ENCODE measurements at regions not wholly inside any gene's neighbourhood (a gene's known extent, or its start where the extent isn't known, plus 50 kb on each side); places are given as distances from the start of the nearest gene placed in this dataset.
"Not testable (repeated sequence)": the region's sequence is repeated elsewhere in the genome, so short reads cannot be mapped to it uniquely, and the experiment has no call there.

DNA sequence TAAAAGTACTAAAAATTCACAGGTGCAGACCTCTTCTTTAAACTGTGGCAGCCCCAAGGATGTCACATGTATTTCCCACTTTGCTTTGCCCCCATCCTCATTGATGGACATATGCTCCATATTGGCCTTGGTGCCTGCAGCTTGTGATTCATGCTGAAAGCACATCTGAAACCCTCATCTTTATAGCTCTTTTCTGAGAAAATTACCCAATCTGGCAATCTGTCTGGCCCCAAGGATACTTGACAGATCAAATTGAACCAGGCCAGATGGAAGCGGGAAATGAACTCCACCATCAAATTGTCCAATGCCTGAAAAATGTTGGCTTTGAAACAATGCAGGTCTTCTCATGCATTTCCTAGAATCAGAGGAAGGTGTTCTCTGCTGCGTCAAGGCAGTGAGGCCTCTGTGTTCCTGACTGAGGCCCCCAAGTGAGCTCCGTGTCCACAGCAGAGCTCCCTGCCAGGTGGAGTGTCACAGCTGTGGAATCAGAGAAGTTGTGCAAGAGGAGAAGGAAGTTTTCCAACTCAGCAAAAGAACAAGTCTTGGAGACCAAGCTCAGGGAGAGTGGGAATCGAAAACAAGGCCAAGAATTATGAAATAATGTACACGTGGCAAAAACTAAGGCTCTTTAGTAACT is 323.7 kb downstream of the PLPP3 start:
- Mint-ChIP-seq H3K9me3 (no peaks in the 10 kb centered on the region), H3K27me3 (no peaks in the 10 kb centered on the region), H3K27ac (no peak overlapping the region), H3K4me1 (ENCODE audit: low read depth) (no peaks in the 10 kb centered on the region), H3K4me3 (no peak overlapping the region), H3K36me3 (no peaks in the 10 kb centered on the region)
- intact Hi-C loops (cut with micrococcal nuclease), result no loop called here
- POLR2A ChIA-PET, result no interaction called here
- CTCF ChIA-PET, result no interaction called here
- DNase-seq, result no peak

DNA sequence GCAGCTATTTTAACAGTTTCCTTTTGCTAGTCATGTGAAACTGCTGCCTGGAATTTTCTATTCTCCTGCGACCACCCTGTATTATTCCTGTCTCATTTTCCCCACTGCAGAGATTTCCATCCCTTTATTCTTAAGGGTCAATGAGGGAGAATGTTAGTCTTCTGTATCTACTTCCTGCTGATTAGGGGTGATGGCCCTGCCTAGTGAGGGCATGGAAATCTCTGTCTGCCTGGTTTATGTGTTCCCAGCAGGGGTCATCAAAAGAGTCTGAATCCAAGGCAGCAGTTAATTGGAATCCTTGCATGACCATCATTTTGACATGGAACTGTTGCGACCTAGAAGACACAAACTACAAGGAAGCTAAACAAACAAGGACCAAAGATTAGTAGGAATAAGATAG is 325.2 kb downstream of the PLPP3 start:
- Mint-ChIP-seq H3K4me1 (ENCODE audit: low read depth) (no peaks in the 10 kb centered on the region), H3K9me3 (no peaks in the 10 kb centered on the region), H3K4me3 (no peak overlapping the region), H3K36me3 (no peaks in the 10 kb centered on the region), H3K27ac (no peak overlapping the region), H3K27me3 (no peaks in the 10 kb centered on the region)
- intact Hi-C loops (cut with micrococcal nuclease), result no loop called here
- POLR2A ChIA-PET, result no interaction called here
- DNase-seq, result no peak
- CTCF ChIA-PET, result no interaction called here

DNA sequence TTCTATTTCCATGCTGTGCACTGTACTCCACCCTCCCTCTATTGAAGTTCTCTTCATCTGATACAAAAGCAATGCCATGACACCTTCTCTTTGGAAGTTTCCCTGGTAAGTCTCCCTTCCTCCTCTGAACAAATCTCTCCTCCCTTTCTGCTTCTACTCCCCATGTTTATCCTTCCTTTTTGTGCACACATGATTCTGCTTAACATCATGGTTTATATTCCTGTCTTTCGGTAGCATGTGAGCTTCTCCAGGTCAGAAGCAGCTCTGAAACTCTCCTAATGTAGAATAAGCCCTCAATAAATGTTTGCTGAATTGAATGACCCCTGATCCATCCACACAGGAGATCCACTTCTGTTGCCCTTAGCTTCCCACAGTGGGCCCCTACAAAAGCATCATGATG is 328.6 kb downstream of the PLPP3 start:
- Mint-ChIP-seq H3K27ac (no peak overlapping the region), H3K9me3 (no peaks in the 10 kb centered on the region), H3K4me1 (ENCODE audit: low read depth) (no peaks in the 10 kb centered on the region), H3K4me3 (no peak overlapping the region), H3K27me3 (no peaks in the 10 kb centered on the region), H3K36me3 (no peaks in the 10 kb centered on the region)
- intact Hi-C loops (cut with micrococcal nuclease), result no loop called here
- DNase-seq, result no peak
- POLR2A ChIA-PET, result no interaction called here
- CTCF ChIA-PET, result no interaction called here

DNA sequence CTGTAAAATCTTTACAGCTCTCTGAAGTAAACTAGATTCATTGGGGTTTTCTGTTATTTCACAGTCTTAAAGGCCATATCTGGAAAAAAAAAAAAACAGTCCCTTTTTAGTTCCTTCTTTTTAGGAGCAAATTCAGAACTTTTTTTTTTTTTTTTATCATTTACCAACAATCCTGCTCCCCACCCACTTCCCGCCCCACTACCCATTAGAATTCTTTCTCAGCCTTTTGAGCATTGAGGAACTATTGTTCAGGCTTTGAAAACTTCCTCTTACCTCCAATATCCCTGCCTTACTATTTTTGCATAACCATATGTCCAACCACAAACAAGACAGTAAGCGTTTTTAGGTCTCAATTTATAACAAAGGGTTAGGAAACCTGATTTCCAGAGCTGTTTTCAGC is 330.1 kb downstream of the PLPP3 start:
- Mint-ChIP-seq H3K36me3 (no peaks in the 10 kb centered on the region), H3K27me3 (no peaks in the 10 kb centered on the region), H3K4me1 (ENCODE audit: low read depth) (no peaks in the 10 kb centered on the region), H3K9me3 (no peaks in the 10 kb centered on the region), H3K4me3 (no peak overlapping the region), H3K27ac (no peak overlapping the region)
- POLR2A ChIA-PET, result no interaction called here
- intact Hi-C loops (cut with micrococcal nuclease), result no loop called here
- CTCF ChIA-PET, result no interaction called here
- no peak for DNase-seq

DNA sequence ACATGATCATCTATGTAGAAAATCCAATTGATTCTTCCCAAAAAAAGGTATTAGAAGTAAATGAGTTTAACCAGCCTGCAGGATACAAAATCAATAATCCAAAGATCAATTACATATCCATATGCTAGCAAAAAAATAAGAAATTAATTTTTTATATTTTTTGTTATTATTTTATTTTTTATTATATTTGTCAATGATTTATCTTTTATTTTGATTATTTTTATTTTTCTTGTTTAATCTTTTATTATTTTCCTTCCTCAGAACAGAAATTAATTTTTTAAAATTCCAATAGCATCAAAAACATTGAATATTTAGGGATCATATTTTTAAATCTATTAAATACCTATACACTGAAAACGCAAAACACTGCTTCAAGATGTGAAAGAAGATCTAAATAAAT is 331.2 kb downstream of the PLPP3 start:
- POLR2A ChIA-PET, result no interaction called here
- no peaks in the 10 kb centered on the region for H3K4me1 Mint-ChIP-seq (ENCODE audit: low read depth)

DNA sequence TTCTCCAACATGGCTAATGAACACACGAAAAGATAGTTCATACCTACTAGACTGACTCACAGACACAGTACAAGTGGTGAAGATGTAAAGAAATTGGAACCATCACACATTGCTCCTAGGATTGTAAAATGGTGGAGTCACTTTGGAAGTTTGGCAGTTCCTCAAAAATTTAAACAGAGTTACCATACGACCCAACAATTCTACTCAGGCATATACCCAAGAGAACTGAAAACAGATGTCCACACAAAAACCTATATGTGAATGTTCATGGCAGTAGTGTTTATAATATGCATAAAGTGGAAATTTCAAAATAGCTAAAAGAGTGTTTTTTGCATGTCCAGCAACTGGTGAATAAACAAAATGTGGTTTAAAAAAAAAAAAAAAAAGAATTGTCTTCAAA is 332.6 kb downstream of the PLPP3 start:
- H3K4me1 Mint-ChIP-seq (ENCODE audit: low read depth); H3K27me3 Mint-ChIP-seq; H3K36me3 Mint-ChIP-seq; H3K4me3 Mint-ChIP-seq; CTCF ChIA-PET; H3K9me3 Mint-ChIP-seq; H3K27ac Mint-ChIP-seq; DNase-seq; POLR2A ChIA-PET; intact Hi-C loops (cut with micrococcal nuclease): not testable (repeated sequence)

More for the DNA sequence above, 331.2 kb downstream of the PLPP3 start:
- no peaks in the 10 kb centered on the region for H3K27me3 Mint-ChIP-seq
- no peak for DNase-seq
- no peaks in the 10 kb centered on the region for H3K36me3 Mint-ChIP-seq
- H3K9me3 Mint-ChIP-seq, result no peaks in the 10 kb centered on the region
- no peak overlapping the region for H3K27ac Mint-ChIP-seq
- intact Hi-C loops (cut with micrococcal nuclease), result no loop called here
- H3K4me3 Mint-ChIP-seq, result no peak overlapping the region
- CTCF ChIA-PET, result no interaction called here

DNA sequence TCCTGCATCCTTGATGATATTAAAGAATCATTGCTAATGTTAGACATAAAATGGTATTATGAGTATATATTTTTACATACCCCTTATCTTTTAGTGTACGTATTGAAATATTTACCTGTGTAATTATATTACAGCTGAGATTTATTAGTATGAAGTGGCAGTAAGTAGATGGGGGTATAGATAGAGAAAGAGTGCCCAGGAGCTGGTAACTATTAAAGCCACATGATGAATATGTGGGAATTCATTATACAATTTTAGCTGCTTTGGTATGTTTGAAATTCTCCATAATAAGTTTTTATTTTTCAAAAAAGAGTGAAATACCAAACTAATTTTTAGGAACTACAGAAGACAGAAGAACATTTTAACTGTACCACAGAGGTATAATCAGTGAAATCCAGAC is 339.0 kb downstream of the PLPP3 start:
- no peak overlapping the region for H3K4me3 Mint-ChIP-seq
- ChIA-PET POLR2A (no interaction called here), CTCF (no interaction called here)
- H3K4me1 Mint-ChIP-seq (ENCODE audit: low read depth), result no peaks in the 10 kb centered on the region
- DNase-seq, result no peak
- H3K9me3 Mint-ChIP-seq, result peaks cover 8% of the 10 kb centered on the region
- no peak overlapping the region for H3K27ac Mint-ChIP-seq
- no peaks in the 10 kb centered on the region for H3K27me3 Mint-ChIP-seq
- intact Hi-C loops (cut with micrococcal nuclease), result no loop called here
- no peaks in the 10 kb centered on the region for H3K36me3 Mint-ChIP-seq

DNA sequence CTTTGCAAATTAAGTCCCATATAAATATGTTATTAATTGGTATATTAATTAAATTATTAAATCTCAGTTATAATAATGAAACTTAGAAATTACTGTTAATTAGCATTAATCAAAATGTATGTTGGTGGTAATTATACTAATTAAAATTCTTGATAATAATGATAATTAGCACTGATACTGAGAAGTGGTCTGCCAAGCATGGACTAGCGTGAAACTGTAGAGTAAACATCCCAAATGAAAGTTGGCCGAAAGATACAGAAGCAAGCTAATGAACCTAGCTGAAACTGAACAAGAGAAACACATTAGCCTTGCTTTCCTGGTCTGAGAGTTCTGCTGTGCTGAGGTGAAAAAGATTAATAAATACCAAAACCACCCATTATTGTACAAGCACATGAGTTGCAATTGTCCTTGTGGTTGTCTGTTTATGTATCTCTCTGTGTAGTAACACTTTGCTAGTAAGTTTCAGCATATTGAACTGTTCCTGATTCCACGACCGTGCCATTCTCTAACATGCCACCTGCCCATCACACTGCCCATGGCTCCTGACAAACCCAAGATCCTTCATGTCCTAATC is 341.8 kb downstream of the PLPP3 start:
- POLR2A ChIA-PET, result no interaction called here

DNA sequence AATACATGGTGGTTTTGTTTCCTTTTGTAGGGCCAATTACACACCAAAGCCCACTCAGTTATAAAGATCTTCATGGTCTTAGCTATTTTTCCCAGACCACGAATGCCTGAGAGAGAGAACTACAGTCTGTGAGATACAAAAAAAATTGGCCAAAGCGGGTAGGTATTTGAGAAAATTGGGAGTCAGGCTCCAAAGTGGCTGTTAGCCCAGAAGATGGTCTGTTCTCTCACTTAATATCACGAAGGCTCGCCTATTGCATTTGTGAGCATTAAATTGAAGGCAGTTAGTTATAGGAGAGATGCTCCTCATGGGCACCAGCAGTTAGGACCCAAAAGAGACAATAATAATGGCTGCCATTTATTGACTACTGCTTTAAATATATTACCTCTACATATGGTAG is 342.7 kb downstream of the PLPP3 start:
- intact Hi-C loops (cut with micrococcal nuclease), result no loop called here
- Mint-ChIP-seq H3K4me1 (ENCODE audit: low read depth) (no peaks in the 10 kb centered on the region), H3K27me3 (no peaks in the 10 kb centered on the region), H3K4me3 (no peak overlapping the region), H3K9me3 (peaks cover 3% of the 10 kb centered on the region), H3K36me3 (no peaks in the 10 kb centered on the region), H3K27ac (no peak overlapping the region)
- POLR2A ChIA-PET, result no interaction called here
- CTCF ChIA-PET, result no interaction called here
- DNase-seq, result no peak

More for the DNA sequence above, 341.8 kb downstream of the PLPP3 start:
- Mint-ChIP-seq H3K9me3 (peaks cover 4% of the 10 kb centered on the region), H3K4me1 (ENCODE audit: low read depth) (no peaks in the 10 kb centered on the region), H3K36me3 (no peaks in the 10 kb centered on the region), H3K27ac (no peak overlapping the region), H3K4me3 (no peak overlapping the region), H3K27me3 (no peaks in the 10 kb centered on the region)
- CTCF ChIA-PET, result no interaction called here
- intact Hi-C loops (cut with micrococcal nuclease), result no loop called here
- no peak for DNase-seq

DNA sequence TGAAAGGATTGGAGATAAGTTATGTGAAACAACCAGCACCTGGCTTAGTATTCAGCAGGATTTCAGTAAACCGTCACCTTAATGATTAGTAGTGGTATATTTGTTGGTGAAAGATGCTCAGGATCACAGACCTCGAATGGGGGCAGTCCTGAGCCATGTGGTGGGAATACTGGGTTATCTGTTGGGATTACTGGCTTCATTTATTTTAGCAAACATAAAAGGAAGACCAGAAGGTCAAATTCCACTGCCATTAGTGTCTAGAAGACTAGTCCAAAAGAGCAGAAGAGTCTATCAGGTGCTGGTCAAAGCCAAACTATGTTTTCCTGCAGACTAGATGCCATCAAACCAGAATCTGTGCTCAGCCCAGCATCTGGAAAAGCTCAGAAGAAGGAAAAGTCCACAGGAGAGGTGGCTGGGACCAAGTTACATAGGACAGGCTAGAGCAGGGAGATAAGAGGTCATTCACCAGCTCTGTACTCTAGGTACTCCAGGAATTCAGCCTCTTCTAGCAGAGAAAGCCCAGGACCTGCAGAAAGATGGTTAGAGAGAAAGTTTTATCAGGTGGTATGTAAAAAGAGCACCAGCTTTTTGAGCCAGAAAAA is 343.4 kb downstream of the PLPP3 start:
- H3K27me3 Mint-ChIP-seq, result no peaks in the 10 kb centered on the region
- intact Hi-C loops (cut with micrococcal nuclease), result no loop called here
- no peak for DNase-seq
- H3K9me3 Mint-ChIP-seq, result peaks cover 3% of the 10 kb centered on the region
- CTCF ChIA-PET, result no interaction called here
- H3K4me1 Mint-ChIP-seq (ENCODE audit: low read depth), result no peaks in the 10 kb centered on the region
- no peak overlapping the region for H3K27ac Mint-ChIP-seq
- POLR2A ChIA-PET, result no interaction called here
- H3K4me3 Mint-ChIP-seq, result no peak overlapping the region
- H3K36me3 Mint-ChIP-seq, result no peaks in the 10 kb centered on the region

DNA sequence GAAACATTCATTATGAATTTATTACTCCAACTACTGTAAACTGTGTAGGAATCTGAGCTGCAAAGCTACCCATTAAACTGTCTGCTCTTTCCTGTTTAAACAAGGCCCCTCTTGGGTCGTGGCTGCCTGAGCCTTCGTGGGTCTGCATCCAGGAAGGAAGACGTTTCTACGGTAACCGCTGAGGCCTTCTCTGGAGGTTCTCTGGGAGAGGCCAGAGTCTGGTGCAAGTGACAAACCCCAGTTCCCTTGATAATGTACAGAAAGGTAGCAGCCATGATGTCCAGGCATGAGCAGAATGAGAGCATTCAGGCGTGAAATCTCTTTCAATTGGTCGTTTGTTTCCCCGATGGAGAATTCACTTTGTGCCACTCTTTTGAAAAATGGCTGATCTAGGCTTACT is 350.2 kb downstream of the PLPP3 start:
- POLR2A ChIA-PET, result no interaction called here
- Mint-ChIP-seq H3K9me3 (no peaks in the 10 kb centered on the region), H3K4me3 (no peak overlapping the region), H3K36me3 (no peaks in the 10 kb centered on the region), H3K27ac (no peak overlapping the region), H3K4me1 (ENCODE audit: low read depth) (no peaks in the 10 kb centered on the region), H3K27me3 (no peaks in the 10 kb centered on the region)
- no peak for DNase-seq
- intact Hi-C loops (cut with micrococcal nuclease), result no loop called here
- CTCF ChIA-PET, result no interaction called here

DNA sequence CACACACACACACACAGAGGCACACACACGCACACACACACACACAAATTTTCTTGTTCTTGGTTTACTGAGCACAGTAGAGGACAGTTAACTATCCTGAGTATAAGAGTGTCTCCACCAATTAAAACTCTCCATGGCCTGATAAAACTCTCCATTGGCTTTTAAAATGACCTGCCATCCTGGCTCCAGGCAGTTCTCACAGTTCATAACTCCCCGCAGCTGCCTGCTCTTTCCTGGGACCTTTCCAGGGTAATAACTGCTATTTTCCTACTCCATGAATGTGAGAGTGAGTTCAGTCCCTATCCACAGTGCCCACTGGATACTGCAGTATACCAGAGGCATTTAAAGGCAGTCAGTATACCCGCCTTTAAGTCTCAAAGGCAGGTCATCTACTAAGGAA is 351.5 kb downstream of the PLPP3 start:
- Mint-ChIP-seq H3K36me3 (no peaks in the 10 kb centered on the region), H3K9me3 (no peaks in the 10 kb centered on the region), H3K27ac (no peak overlapping the region), H3K4me1 (ENCODE audit: low read depth) (no peaks in the 10 kb centered on the region), H3K4me3 (no peak overlapping the region), H3K27me3 (no peaks in the 10 kb centered on the region)
- CTCF ChIA-PET, result no interaction called here
- POLR2A ChIA-PET, result no interaction called here
- DNase-seq, result no peak
- intact Hi-C loops (cut with micrococcal nuclease), result no loop called here

DNA sequence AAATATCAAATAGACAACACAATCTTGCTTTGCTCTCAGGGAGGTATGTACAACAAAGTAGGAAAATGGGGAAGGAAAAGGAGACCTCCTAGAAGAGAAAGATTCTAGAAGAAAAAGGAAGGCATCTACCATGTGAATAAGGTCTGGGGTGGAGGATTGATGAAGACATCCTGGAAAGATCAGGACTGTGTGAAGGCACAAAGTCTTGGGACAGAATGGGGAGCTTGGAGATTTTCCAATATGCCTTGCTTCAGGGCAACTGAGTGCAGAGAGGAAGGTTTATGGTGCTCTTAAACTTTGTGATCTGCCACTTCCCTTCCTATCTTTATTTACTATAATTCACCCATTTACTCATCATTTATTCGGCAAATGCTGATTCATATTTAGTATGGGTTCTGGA is 352.0 kb downstream of the PLPP3 start:
- intact Hi-C loops (cut with micrococcal nuclease), result no loop called here
- H3K36me3 Mint-ChIP-seq, result no peaks in the 10 kb centered on the region
- CTCF ChIA-PET, result no interaction called here
- H3K4me1 Mint-ChIP-seq (ENCODE audit: low read depth), result no peaks in the 10 kb centered on the region
- no peaks in the 10 kb centered on the region for H3K9me3 Mint-ChIP-seq
- POLR2A ChIA-PET, result no interaction called here
- DNase-seq, result no peak
- no peak overlapping the region for H3K27ac Mint-ChIP-seq
- H3K27me3 Mint-ChIP-seq, result no peaks in the 10 kb centered on the region
- H3K4me3 Mint-ChIP-seq, result no peak overlapping the region

Measured in activated CD4-positive, alpha-beta memory T cell treated with anti-CD3 and anti-CD28 coated beads for 36 hours (primary cell).